GM18907 (cell line): ENCODE measurements at regions not wholly inside any gene's neighbourhood (a gene's known extent, or its start where the extent isn't known, plus 50 kb on each side); places are given as distances from the start of the nearest gene placed in this dataset.
"Not testable (repeated sequence)": the region's sequence is repeated elsewhere in the genome, so short reads cannot be mapped to it uniquely, and the experiment has no call there.

Experiments
- ATAC-seq: cut with Tn5 transposase; IDR thresholded peaks from one replicate; pipeline ENCODE4 v1.9.1; 2021; ENCODE audit warnings: mild to moderate bottlenecking, moderate library complexity; ENCODE audit not compliant: unreplicated experiment

- ATAC-seq, result no peak
Measured at GRCh38 chr15:79538527-79538926, 106.4 kb downstream of the MINAR1 start.

GRCh38 chr15:79539401-79539800 lies 107.3 kb downstream of the MINAR1 start:
- no peak for ATAC-seq

GRCh38 chr15:79540551-79540950 lies 108.4 kb downstream of the MINAR1 start:
- ATAC-seq, result no peak

GRCh38 chr15:79541196-79541595 lies 109.1 kb downstream of the MINAR1 start:
- no peak for ATAC-seq

GRCh38 chr15:79543097-79543496 lies 111.0 kb downstream of the MINAR1 start:
- no peak for ATAC-seq

- ATAC-seq, result no peak
Measured at GRCh38 chr15:79549196-79549595, 117.1 kb downstream of the MINAR1 start.

GRCh38 chr15:79560384-79560783 lies 128.2 kb downstream of the MINAR1 start:
- ATAC-seq, result no peak

GRCh38 chr15:79561982-79562381 lies 129.8 kb downstream of the MINAR1 start:
- no peak for ATAC-seq

- ATAC-seq, result no peak
Measured at GRCh38 chr15:79562403-79562815, 130.3 kb downstream of the MINAR1 start.

- ATAC-seq, result no peak
Measured at GRCh38 chr15:79562899-79563298, 130.8 kb downstream of the MINAR1 start.

GRCh38 chr15:79570004-79570403 lies 137.9 kb downstream of the MINAR1 start:
- ATAC-seq, result no peak

- no peak for ATAC-seq
Measured at GRCh38 chr15:79572691-79573404, 140.7 kb downstream of the MINAR1 start.

- not testable (repeated sequence) for ATAC-seq
Measured at GRCh38 chr15:79574431-79575273, 142.5 kb downstream of the MINAR1 start.

- ATAC-seq, result no peak
Measured at GRCh38 chr15:79582650-79583049, 150.5 kb downstream of the MINAR1 start.

GRCh38 chr15:79592126-79592525 lies 160.0 kb downstream of the MINAR1 start:
- ATAC-seq, result no peak

GRCh38 chr15:79593119-79593869 lies 161.2 kb downstream of the MINAR1 start:
- no peak for ATAC-seq

- no peak for ATAC-seq
Measured at GRCh38 chr15:79595306-79595705, 163.2 kb downstream of the MINAR1 start.

- ATAC-seq, result peak; percentile 98
Measured at GRCh38 chr15:79595995-79596622, 164.0 kb downstream of the MINAR1 start.

GRCh38 chr15:79598639-79599038 lies 166.5 kb downstream of the MINAR1 start:
- no peak for ATAC-seq

- ATAC-seq, result no peak
Measured at GRCh38 chr15:79601405-79602086, 169.4 kb downstream of the MINAR1 start.
